Suprapubic skin (tissue), 4 donors: ENCODE measurements at regions not wholly inside any gene's neighbourhood (a gene's known extent, or its start where the extent isn't known, plus 50 kb on each side); places are given as distances from the start of the nearest gene placed in this dataset.

Experiments used
- DNase-seq, 2 donors: peaks; one replicate each; pipeline ENCODE4 v3.0.0-alpha.2; 2019; ENCODE audit warnings: low spot score in 2 of 2
- H3K27ac ChIP-seq: fragments of 200-600 bp; sonication (generic); one replicate; pipeline ENCODE4 v1.5.1; 2019
- H3K27me3 ChIP-seq: fragments of 200-600 bp; sonication (generic); one replicate; pipeline ENCODE4 v1.5.1; 2019
- H3K36me3 ChIP-seq: fragments of 200-600 bp; sonication (generic); one replicate; pipeline ENCODE4 v1.5.1; 2019
- H3K4me1 ChIP-seq: fragments of 200-600 bp; sonication (generic); one replicate; pipeline ENCODE4 v1.5.1; 2019
- H3K4me3 ChIP-seq: fragments of 200-600 bp; sonication (generic); one replicate; pipeline ENCODE4 v1.5.1; 2019; ENCODE audit warnings: mild to moderate bottlenecking
- H3K9me3 ChIP-seq: fragments of 200-600 bp; sonication (generic); one replicate; pipeline ENCODE4 v1.5.1; 2019
- CTCF ChIP-seq, 2 donors: fragments of 200-600 bp in 1 of 2; fragments of 450-650 bp in 1 of 2; sonication (generic) in 1 of 2; IDR thresholded peaks; one replicate each; pipeline ENCODE4 v1.5.1; 2016 to 2019; ENCODE audit warnings: antibody characterized with exemption in 2 of 2, mild to moderate bottlenecking in 1 of 2, moderate library complexity in 1 of 2
- EP300 ChIP-seq: sonication (generic); formaldehyde crosslinking; IDR thresholded peaks from one replicate; pipeline ENCODE4 v1.6.1; 2017; ENCODE audit warnings: antibody characterized with exemption
- POLR2A ChIP-seq, 2 donors: fragments of 450-650 bp; IDR thresholded peaks; one replicate each; pipeline ENCODE4 v1.6.1; 2017; ENCODE audit warnings: antibody characterized with exemption in 2 of 2, mild to moderate bottlenecking in 2 of 2, moderate library complexity in 2 of 2
- POLR2AphosphoS5 ChIP-seq, 3 donors: sonication (generic); formaldehyde crosslinking; IDR thresholded peaks; one replicate each; pipeline ENCODE4 v1.6.1; 2017; ENCODE audit warnings: antibody characterized with exemption in 3 of 3
- WGBS: methylation state at CpG from one replicate; pipeline ENCODE4 v1.1.5; 2018; 5-methylcytosine and 5-hydroxymethylcytosine counted together

DNA sequence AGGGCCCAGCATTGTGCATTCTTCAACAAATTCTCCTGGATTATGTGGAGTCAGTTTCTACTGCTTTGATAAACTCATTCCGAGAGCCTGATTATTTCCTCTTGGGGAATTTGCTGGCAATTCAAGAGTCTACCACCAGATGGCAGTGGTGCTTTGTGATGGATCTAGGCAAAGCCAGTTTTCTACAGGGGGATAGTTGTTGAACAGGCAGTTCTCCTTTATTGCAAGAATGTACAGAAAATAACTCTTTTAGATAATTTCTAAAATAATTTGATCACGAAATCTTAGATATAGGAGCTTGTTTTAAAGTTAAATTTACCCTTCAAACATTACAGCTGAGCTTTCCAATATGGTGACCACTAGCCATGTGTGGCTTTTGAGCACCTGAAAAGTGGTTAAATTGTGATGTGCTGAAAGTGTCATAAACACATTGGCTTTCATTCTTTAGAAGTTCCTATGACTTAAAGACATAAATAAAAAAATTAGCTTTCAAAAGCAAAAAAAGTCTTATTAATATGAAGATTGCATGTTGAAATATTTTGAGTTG lies 66.7 kb upstream of the HAAO start:
- Histone ChIP-seq H3K4me1 (peaks cover 24% of the 10 kb centered on the region), H3K27ac (no peak overlapping the region), H3K9me3 (no peaks in the 10 kb centered on the region), H3K4me3 (no peak overlapping the region), H3K27me3 (no peaks in the 10 kb centered on the region), H3K36me3 (no peaks in the 10 kb centered on the region)
- TF ChIP-seq CTCF (IDR thresholded peaks at IDR 0.05) (peak; percentile 67 to 88), EP300 (no peak), POLR2AphosphoS5 (IDR thresholded peaks at IDR 0.05) (no peak), POLR2A (IDR thresholded peaks at IDR 0.05) (no peak)
- 48% methylated on average over 2 of the region's 2 CpGs for WGBS
- DNase-seq = peak; percentile 64 to 78

DNA sequence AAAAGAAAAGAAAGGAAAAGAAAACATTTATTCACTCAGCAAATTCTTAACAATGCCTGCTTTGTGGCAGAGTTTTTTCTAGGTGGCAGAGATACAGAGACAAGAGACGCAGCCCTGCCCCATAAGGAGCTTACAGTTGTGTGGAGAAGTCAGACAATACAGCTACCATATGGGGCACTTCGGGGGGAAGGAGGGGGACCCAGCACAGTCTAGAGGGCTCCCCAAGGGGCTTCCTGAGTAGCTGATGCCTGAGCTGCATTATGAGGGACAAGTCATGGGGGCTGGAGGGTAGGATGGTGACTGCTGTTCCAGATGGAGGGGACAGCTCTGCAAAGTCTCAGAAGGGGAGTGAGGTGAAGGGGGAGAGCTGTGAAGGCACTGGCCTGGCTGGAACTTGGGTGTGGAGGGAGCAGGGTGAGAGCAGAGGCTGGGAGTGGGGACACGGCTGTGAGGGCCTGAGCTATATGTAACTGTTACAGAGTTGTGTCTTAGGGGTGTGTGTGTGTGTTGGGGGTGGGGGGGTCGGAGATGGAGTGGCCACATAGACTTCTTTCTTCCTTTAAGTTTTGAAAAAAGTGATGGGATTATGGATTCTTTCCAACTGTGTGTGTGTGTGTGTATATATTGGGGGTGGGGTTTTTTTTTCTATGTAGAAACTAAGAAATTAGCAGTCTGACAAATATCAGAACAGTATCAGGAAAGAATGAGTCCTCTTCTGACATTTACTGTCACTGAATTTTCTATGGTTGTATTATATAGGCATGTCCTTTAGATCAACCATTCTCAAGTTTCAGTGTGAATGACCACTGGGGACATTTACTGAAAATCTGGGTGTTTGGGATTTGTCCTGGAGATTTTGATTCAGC lies 66.0 kb upstream of the HAAO start:
- TF ChIP-seq EP300 (no peak), POLR2AphosphoS5 (IDR thresholded peaks at IDR 0.05) (no peak), POLR2A (IDR thresholded peaks at IDR 0.05) (no peak), CTCF (IDR thresholded peaks at IDR 0.05) (no peak)
- H3K27me3 ChIP-seq = no peaks in the 10 kb centered on the region

GRCh38 chr2:42856891-42857632 lies 64.7 kb upstream of the HAAO start:
- H3K4me1 ChIP-seq = peaks cover 43% of the 10 kb centered on the region
- no peaks in the 10 kb centered on the region for H3K36me3 ChIP-seq
- H3K27ac ChIP-seq = peak overlapping the region; percentile 55
- 63% methylated on average over 21 of the region's 23 CpGs for WGBS
- H3K4me3 ChIP-seq = no peak overlapping the region
- no peaks in the 10 kb centered on the region for H3K9me3 ChIP-seq
- peak; percentile 64 to 76 for DNase-seq
- TF ChIP-seq POLR2AphosphoS5 (IDR thresholded peaks at IDR 0.05) (no peak), POLR2A (IDR thresholded peaks at IDR 0.05) (no peak), CTCF (IDR thresholded peaks at IDR 0.05) (no peak), EP300 (no peak)
- no peaks in the 10 kb centered on the region for H3K27me3 ChIP-seq

More for the DNA sequence above, 66.0 kb upstream of the HAAO start:
- no peak overlapping the region for H3K27ac ChIP-seq
- peak in 1 of 2 donors; percentile 43 for DNase-seq
- H3K9me3 ChIP-seq = no peaks in the 10 kb centered on the region
- 78% methylated on average over 4 of the region's 4 CpGs for WGBS
- H3K36me3 ChIP-seq = no peaks in the 10 kb centered on the region
- peaks cover 31% of the 10 kb centered on the region for H3K4me1 ChIP-seq
- no peak overlapping the region for H3K4me3 ChIP-seq

DNA sequence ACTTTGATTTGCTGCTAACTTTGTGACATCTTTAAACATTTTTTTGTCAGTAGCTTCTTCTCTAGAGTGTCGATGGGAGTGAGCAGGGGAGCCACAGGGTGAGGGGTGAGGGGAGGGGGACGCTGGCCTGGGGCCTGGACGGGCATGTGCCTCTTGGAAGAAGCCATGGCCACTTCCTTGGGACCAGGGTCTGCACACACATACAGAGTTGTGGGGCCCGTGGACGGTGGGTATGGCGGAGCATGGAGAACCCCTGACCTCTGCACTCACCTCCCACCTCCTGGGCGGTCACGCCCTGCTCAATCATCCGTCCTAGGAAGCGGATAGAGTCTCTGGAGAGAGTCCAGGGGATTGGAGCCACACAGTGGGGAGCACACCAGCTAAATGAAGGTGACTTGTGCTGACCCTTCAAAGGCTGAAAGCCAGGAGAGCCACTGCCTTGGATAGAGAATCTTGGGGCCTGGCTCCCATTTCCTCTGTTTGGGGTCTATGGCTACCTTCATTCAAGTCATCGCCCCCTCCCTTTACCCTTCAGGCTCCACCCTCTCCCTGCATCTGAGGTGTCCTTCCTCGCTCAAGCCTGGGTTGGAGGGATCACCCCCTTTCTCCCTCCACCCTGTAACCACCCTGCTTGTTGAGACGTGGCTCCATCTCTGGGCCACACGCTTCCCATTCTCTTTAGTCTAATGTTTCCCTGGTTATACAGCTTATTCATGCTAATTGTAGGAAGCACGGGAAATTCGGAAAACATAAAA lies 63.9 kb upstream of the HAAO start:
- TF ChIP-seq POLR2A (IDR thresholded peaks at IDR 0.05) = no peak
- 69% methylated on average over 16 of the region's 16 CpGs for WGBS
- DNase-seq = no peak
- Histone ChIP-seq H3K36me3 (no peaks in the 10 kb centered on the region), H3K27ac (peak overlapping the region; percentile 55), H3K4me1 (peaks cover 50% of the 10 kb centered on the region), H3K4me3 (no peak overlapping the region), H3K27me3 (no peaks in the 10 kb centered on the region), H3K9me3 (no peaks in the 10 kb centered on the region)

DNA sequence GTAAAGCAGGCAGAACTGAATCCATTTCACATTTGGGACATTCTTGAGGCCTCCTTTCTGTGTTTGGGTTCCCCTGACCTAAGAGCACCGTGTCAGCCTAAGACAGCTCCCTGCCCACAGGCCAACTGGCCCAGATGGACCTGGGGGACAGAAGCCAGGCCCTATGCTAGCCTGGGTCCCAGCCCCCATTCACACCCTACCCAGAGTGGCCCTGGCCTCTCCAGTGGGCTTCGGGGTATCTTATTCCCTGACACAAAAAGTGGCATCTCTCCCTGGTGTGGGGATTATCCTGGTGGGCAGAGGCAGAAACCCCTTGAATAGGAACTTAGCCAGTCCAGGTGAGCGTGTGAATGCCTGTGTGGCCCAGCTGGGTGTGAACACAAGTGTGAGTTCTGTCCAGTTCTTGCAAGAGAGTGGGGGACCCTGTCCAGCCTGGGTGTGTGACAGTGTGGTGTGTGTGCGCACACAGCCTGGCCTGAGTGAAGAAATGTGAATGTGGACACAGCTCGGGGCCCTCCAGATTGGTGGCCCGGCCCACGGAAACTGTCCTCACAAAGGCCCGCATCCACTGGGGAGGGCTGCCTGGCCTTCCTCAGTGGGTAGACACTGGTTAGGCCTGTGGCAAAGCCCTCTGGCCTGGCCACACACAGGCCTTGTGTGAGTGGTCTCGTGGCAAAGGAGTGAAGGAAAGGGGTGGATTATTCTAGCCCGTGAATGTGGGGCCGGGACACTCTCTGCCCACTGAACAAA lies 63.0 kb upstream of the HAAO start:
- H3K9me3 ChIP-seq = no peaks in the 10 kb centered on the region
- H3K4me1 ChIP-seq = peaks cover 56% of the 10 kb centered on the region
- 78% methylated on average over 7 of the region's 11 CpGs for WGBS
- peak overlapping the region; percentile 86 for H3K27ac ChIP-seq
- H3K4me3 ChIP-seq = no peak overlapping the region
- TF ChIP-seq CTCF (IDR thresholded peaks at IDR 0.05) (no peak), POLR2A (IDR thresholded peaks at IDR 0.05) (no peak), EP300 (no peak), POLR2AphosphoS5 (IDR thresholded peaks at IDR 0.05) (no peak)
- H3K36me3 ChIP-seq = no peaks in the 10 kb centered on the region
- no peak for DNase-seq
- no peaks in the 10 kb centered on the region for H3K27me3 ChIP-seq
